Esophagus (tissue), 2 donors: ENCODE measurements at regions not wholly inside any gene's neighbourhood (a gene's known extent, or its start where the extent isn't known, plus 50 kb on each side); places are given as distances from the start of the nearest gene placed in this dataset.

Experiments
- H3K27ac ChIP-seq, 2 donors: one replicate each; pipeline ENCODE4 v1.5.1; 2013; ENCODE audit warnings: low read depth in 2 of 2, mild to moderate bottlenecking in 2 of 2, inconsistent platforms in 1 of 2, low read length in 1 of 2, moderate library complexity in 1 of 2
- H3K27me3 ChIP-seq, 2 donors: one replicate each; pipeline ENCODE4 v1.6.1; 2013; ENCODE audit warnings: low read length in 2 of 2, control low read depth in 1 of 2, mild to moderate bottlenecking in 1 of 2; ENCODE audit not compliant: insufficient read depth in 2 of 2, control insufficient read depth in 1 of 2
- H3K36me3 ChIP-seq, 2 donors: one replicate each; pipeline ENCODE4 v1.6.1; 2013; ENCODE audit warnings: low read length in 1 of 2; ENCODE audit not compliant: control insufficient read depth in 2 of 2, insufficient read depth in 2 of 2
- H3K4me1 ChIP-seq, 2 donors: one replicate each; pipeline ENCODE4 v1.6.1; 2013; ENCODE audit warnings: low read length in 1 of 2; ENCODE audit not compliant: control insufficient read depth in 2 of 2, insufficient read depth in 2 of 2
- H3K4me3 ChIP-seq, 2 donors: one replicate each; pipeline ENCODE4 v1.5.1; 2013; ENCODE audit warnings: low read length in 2 of 2, mild to moderate bottlenecking in 2 of 2, low read depth in 1 of 2, moderate library complexity in 1 of 2
- H3K9me3 ChIP-seq, 2 donors: one replicate each; pipeline ENCODE4 v1.6.1; 2013; ENCODE audit warnings: mild to moderate bottlenecking in 2 of 2, low read depth in 1 of 2, low read length in 1 of 2, moderate library complexity in 1 of 2; ENCODE audit not compliant: control insufficient read depth in 2 of 2, insufficient read depth in 1 of 2
- WGBS, 2 donors: extraction: QIAGEN DNeasy Blood & Tissue Kit; methylation state at CpG; one replicate each; pipeline ENCODE4 v1.1.7; 2013; 5-methylcytosine and 5-hydroxymethylcytosine counted together
- donor health status: healthy with polysubstance abuse.
- donor health status: Bipolar disorder and iron deficiency.

- Histone ChIP-seq H3K4me1 (no peaks in the 10 kb centered on the region), H3K36me3 (no peaks in the 10 kb centered on the region), H3K9me3 (no peaks in the 10 kb centered on the region), H3K4me3 (no peak overlapping the region), H3K27ac (no peak overlapping the region), H3K27me3 (no peaks in the 10 kb centered on the region)
- WGBS, 2 donors, result 54 to 60% methylated on average over 2 of the region's 2 CpGs
Observed at GRCh38 chr1:55588309-55588708, 373.1 kb upstream of the USP24 start.

GRCh38 chr1:55586771-55587170 lies 371.6 kb upstream of the USP24 start:
- H3K4me1 ChIP-seq, result no peaks in the 10 kb centered on the region
- H3K27me3 ChIP-seq, result no peaks in the 10 kb centered on the region
- no peak overlapping the region for H3K4me3 ChIP-seq
- H3K27ac ChIP-seq, result no peak overlapping the region
- no peaks in the 10 kb centered on the region for H3K36me3 ChIP-seq
- H3K9me3 ChIP-seq, result no peaks in the 10 kb centered on the region
- 87% methylated on average over 3 of the region's 3 CpGs for WGBS, 2 donors

DNA sequence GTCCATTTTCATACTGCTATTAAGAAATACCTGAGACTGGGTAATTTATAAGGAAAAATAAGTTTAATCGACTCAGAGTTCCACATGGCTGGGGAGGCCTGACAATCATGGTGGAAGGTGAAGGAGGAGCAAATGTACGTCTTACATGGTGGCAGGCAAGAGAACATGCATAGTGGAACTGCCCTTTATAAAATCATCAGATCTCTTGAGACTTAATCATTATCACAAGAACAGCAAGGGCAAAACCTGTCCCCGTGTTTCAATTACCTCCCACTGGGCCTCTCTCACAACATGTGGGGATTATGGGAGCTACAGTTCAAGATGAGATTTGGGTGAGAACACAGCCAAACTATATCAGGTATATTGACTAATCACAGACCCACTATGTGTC lies 370.2 kb upstream of the USP24 start:
- H3K4me3 ChIP-seq, result no peak overlapping the region
- no peak overlapping the region for H3K27ac ChIP-seq
- H3K36me3 ChIP-seq, result no peaks in the 10 kb centered on the region
- H3K4me1 ChIP-seq, result no peaks in the 10 kb centered on the region
- no peaks in the 10 kb centered on the region for H3K27me3 ChIP-seq
- no peaks in the 10 kb centered on the region for H3K9me3 ChIP-seq
- 76 to 79% methylated on average over 3 of the region's 3 CpGs for WGBS, 2 donors

- Histone ChIP-seq H3K27me3 (no peaks in the 10 kb centered on the region), H3K4me3 (no peak overlapping the region), H3K27ac (no peak overlapping the region), H3K36me3 (no peaks in the 10 kb centered on the region), H3K9me3 (no peaks in the 10 kb centered on the region), H3K4me1 (no peaks in the 10 kb centered on the region)
- 36 to 45% methylated on average over 2 of the region's 2 CpGs for WGBS, 2 donors
Observed at GRCh38 chr1:55584526-55585401, 369.6 kb upstream of the USP24 start.

DNA sequence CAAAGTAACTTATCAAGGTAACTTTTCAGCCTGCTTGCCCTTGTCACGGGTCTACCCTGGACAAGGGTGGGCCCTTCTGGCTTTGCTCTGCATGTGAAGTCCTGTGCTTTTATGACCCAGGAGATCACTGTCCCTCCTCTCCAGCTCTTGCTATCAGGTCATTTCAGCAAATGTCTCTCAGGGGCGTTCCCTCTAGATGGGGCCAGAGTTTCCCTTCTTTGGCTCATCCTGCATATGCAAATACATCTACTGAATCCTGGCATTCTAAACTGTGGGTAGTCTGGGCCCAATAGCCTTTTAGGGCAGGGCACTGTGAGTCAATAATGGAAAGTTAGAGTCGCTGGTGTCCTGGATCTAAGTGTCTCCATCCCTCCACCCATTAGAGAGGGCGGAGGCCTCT lies 366.9 kb upstream of the USP24 start:
- Histone ChIP-seq H3K27ac (no peak overlapping the region), H3K4me1 (no peaks in the 10 kb centered on the region), H3K27me3 (no peaks in the 10 kb centered on the region), H3K9me3 (no peaks in the 10 kb centered on the region), H3K36me3 (no peaks in the 10 kb centered on the region), H3K4me3 (no peak overlapping the region)
- WGBS, 2 donors, result 82 to 86% methylated on average over 4 of the region's 4 CpGs

- Histone ChIP-seq H3K27me3 (no peaks in the 10 kb centered on the region), H3K27ac (peak overlapping the region in 1 of 2 donors; percentile 62), H3K4me1 (no peaks in the 10 kb centered on the region), H3K9me3 (no peaks in the 10 kb centered on the region), H3K4me3 (no peak overlapping the region), H3K36me3 (no peaks in the 10 kb centered on the region)
- WGBS, 2 donors, result 39 to 68% methylated on average over 3 of the region's 3 CpGs
Observed at GRCh38 chr1:55580845-55581332, 365.7 kb upstream of the USP24 start.

DNA sequence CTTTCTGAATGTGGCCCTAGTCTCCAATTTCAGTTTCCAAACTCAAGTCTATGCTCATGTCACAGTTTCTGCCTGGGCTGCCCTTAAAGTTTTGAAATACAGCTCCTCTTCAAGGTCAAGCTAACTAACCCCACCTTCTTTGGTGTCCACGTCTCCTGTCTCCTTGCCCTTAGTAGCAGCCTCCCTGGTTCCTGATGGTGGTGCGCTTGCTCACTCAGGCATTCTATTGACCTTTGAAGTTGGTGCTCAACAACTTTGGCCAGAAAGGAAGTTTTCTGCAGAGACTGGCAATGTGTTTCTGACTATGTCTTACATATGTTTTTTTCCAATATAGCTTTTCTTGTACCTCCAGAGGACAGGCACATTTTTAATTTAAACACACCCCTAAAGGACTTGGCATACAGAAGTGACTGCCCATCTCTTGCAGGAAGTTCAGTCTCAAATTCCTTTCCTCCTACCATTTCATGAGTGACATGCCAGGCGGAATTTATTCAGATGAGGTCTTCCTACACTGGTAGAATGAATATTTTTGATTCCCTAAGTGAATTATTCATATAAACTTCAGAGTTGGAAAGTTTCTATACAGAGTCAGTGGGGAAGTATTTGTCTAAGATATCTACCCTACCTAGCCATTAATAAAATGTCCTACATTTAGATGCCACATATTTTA lies 364.3 kb upstream of the USP24 start:
- Histone ChIP-seq H3K4me3 (no peak overlapping the region), H3K27ac (no peak overlapping the region), H3K4me1 (no peaks in the 10 kb centered on the region), H3K27me3 (no peaks in the 10 kb centered on the region), H3K36me3 (no peaks in the 10 kb centered on the region), H3K9me3 (no peaks in the 10 kb centered on the region)
- 90 to 91% methylated on average over 3 of the region's 3 CpGs for WGBS, 2 donors

- 77 to 90% methylated on average over 1 of the region's 1 CpG for WGBS, 2 donors
- H3K36me3 ChIP-seq, result no peaks in the 10 kb centered on the region
- H3K9me3 ChIP-seq, result no peaks in the 10 kb centered on the region
- no peaks in the 10 kb centered on the region for H3K27me3 ChIP-seq
- no peaks in the 10 kb centered on the region for H3K4me1 ChIP-seq
- H3K4me3 ChIP-seq, result no peak overlapping the region
- H3K27ac ChIP-seq, result no peak overlapping the region
Observed at GRCh38 chr1:55578646-55579045, 363.5 kb upstream of the USP24 start.

DNA sequence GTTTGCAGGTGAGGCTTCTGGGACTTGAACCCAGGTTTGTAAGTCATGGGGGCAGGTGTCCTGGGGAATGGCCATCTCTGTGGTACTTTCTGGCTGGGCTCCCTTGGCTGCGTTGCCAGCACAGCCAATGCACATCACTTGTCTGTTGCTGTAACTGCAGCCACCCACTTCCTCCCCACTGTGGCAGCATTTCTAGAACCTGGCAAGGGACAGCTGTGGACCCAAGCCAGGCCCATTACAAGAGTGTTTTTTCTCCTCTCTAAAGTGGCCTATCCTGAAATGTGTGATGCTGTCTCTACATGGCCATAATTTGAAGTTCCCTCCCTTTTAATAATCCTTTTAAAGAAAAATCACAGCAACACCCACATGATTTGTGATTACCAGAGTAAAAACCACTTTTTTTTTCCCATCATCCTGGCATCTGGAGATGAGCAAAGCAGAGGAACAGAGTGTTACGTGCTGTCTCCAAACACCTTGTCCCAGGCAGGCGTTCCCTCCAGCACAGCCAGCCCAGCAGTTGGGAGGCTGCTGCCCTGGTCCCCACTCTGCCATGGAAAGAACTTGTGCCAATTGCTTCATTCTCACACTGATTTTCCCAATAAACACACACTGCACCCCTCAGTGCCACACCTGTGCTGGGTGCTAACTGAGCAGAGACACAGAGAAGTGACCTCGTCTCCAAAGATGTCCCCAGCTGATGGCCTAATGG lies 360.6 kb upstream of the USP24 start:
- H3K27ac ChIP-seq, result no peak overlapping the region
- WGBS, 2 donors, result 75 to 77% methylated on average over 4 of the region's 4 CpGs
- H3K4me3 ChIP-seq, result no peak overlapping the region
- H3K9me3 ChIP-seq, result no peaks in the 10 kb centered on the region
- H3K36me3 ChIP-seq, result no peaks in the 10 kb centered on the region
- no peaks in the 10 kb centered on the region for H3K4me1 ChIP-seq
- no peaks in the 10 kb centered on the region for H3K27me3 ChIP-seq
